Vagina (tissue), 2 donors: ENCODE measurements at regions not wholly inside any gene's neighbourhood (a gene's known extent, or its start where the extent isn't known, plus 50 kb on each side); places are given as distances from the start of the nearest gene placed in this dataset.

ENCODE experiments used
- CTCF ChIP-seq, 3 experiments: fragments of 450-650 bp in 2 of 3; fragments of 200-600 bp in 1 of 3; sonication (generic) in 1 of 3; IDR thresholded peaks; one replicate each; pipeline ENCODE4 v1.5.1; 2017 to 2019; ENCODE audit warnings: antibody characterized with exemption in 3 of 3, mild to moderate bottlenecking in 2 of 3, moderate library complexity in 2 of 3
- POLR2A ChIP-seq, 2 donors: fragments of 450-650 bp; IDR thresholded peaks; one replicate each; pipeline ENCODE4 v1.6.1; 2017; ENCODE audit warnings: antibody characterized with exemption in 2 of 2, mild to moderate bottlenecking in 2 of 2, moderate library complexity in 2 of 2
- POLR2AphosphoS5 ChIP-seq, 2 donors: sonication (generic); formaldehyde crosslinking; IDR thresholded peaks; one replicate each; pipeline ENCODE4 v1.9.0; 2017; ENCODE audit warnings: antibody characterized with exemption in 2 of 2, mild to moderate bottlenecking in 2 of 2, low read depth in 1 of 2; ENCODE audit not compliant: insufficient read depth in 1 of 2

- no peak for TF ChIP-seq POLR2A (IDR thresholded peaks at IDR 0.05)
- TF ChIP-seq CTCF (IDR thresholded peaks at IDR 0.05): no peak
- TF ChIP-seq POLR2AphosphoS5 (IDR thresholded peaks at IDR 0.05; ENCODE audit: insufficient read depth in 1 of 2, low read depth in 1 of 2): no peak
Measured at GRCh38 chr3:140870351-140870750, 71.3 kb upstream of the SLC25A36 start.
